ENCODE measurements at regions not wholly inside any gene's neighbourhood (a gene's known extent, or its start where the extent isn't known, plus 50 kb on each side); places are given as distances from the start of the nearest gene placed in this dataset.

GRCh38 chr2:238994876-238995275, 147.0 kb downstream of the TWIST2 start:
- H3K27ac Mint-ChIP-seq = no peak overlapping the region

DNA sequence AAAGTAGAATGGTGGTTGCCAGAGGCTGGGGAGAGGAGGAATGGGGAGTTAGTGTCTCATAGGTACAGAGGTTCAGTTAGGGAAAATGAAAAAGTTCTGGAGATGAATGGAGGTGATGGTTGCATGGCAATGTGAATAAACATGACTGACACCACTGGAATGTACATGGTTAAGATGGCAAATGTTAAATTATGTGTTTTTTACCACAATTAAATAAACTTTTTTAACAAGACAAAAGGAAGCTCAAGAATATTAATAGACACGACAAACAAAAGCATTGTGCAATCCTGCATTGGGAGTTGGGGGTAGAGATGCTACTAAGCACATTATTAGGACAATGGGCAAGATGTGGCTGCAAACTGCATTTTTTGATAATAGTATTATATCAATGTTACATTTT, 147.7 kb downstream of the TWIST2 start:
- H3K27me3 Mint-ChIP-seq = peaks cover 19% of the 10 kb centered on the region
- peaks cover 4% of the 10 kb centered on the region for H3K9me3 Mint-ChIP-seq
- H3K36me3 Mint-ChIP-seq = no peaks in the 10 kb centered on the region
- no peaks in the 10 kb centered on the region for H3K4me1 Mint-ChIP-seq
- no peak for DNase-seq
- no peak overlapping the region for H3K27ac Mint-ChIP-seq
- H3K4me3 Mint-ChIP-seq = no peak overlapping the region

More at GRCh38 chr2:238994876-238995275, 147.0 kb downstream of the TWIST2 start:
- no peaks in the 10 kb centered on the region for H3K36me3 Mint-ChIP-seq
- no peaks in the 10 kb centered on the region for H3K4me1 Mint-ChIP-seq
- H3K4me3 Mint-ChIP-seq = no peak overlapping the region
- no peak for DNase-seq
- H3K27me3 Mint-ChIP-seq = peaks cover 18% of the 10 kb centered on the region
- H3K9me3 Mint-ChIP-seq = peaks cover 4% of the 10 kb centered on the region

GRCh38 chr2:238996331-238997136, 148.6 kb downstream of the TWIST2 start:
- no peak overlapping the region for H3K27ac Mint-ChIP-seq
- H3K27me3 Mint-ChIP-seq = peaks cover 27% of the 10 kb centered on the region
- no peak for DNase-seq
- H3K36me3 Mint-ChIP-seq = no peaks in the 10 kb centered on the region
- peaks cover 6% of the 10 kb centered on the region for H3K9me3 Mint-ChIP-seq
- H3K4me3 Mint-ChIP-seq = no peak overlapping the region
- H3K4me1 Mint-ChIP-seq = no peaks in the 10 kb centered on the region

DNA sequence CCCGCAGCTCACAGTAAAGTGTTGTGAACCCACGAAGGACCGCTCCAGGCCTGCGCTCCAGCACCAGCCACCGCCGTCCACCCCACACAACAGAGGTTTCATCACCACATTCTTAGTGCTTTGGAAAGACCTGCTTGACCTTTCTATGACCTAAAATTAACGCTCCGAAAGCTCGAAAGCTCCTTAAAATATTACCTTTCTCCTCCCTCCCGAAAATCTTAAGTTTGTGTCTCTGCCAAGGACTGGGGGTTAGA, 149.2 kb downstream of the TWIST2 start:
- no peak overlapping the region for H3K27ac Mint-ChIP-seq
- DNase-seq = no peak
- H3K36me3 Mint-ChIP-seq = no peaks in the 10 kb centered on the region

GRCh38 chr2:238997684-238998083, 149.8 kb downstream of the TWIST2 start:
- H3K27ac Mint-ChIP-seq = no peak overlapping the region
- no peaks in the 10 kb centered on the region for H3K36me3 Mint-ChIP-seq
- peaks cover 28% of the 10 kb centered on the region for H3K27me3 Mint-ChIP-seq
- DNase-seq = no peak
- H3K9me3 Mint-ChIP-seq = peaks cover 11% of the 10 kb centered on the region
- no peak overlapping the region for H3K4me3 Mint-ChIP-seq
- H3K4me1 Mint-ChIP-seq = no peaks in the 10 kb centered on the region

More for the DNA sequence above, 149.2 kb downstream of the TWIST2 start:
- peaks cover 10% of the 10 kb centered on the region for H3K9me3 Mint-ChIP-seq
- no peaks in the 10 kb centered on the region for H3K4me1 Mint-ChIP-seq
- no peak overlapping the region for H3K4me3 Mint-ChIP-seq
- H3K27me3 Mint-ChIP-seq = peaks cover 28% of the 10 kb centered on the region

Data from activated naive CD8-positive, alpha-beta T cell treated with anti-CD3 and anti-CD28 coated beads for 36 hours (primary cell).